ENCODE measurements at regions not wholly inside any gene's neighbourhood (a gene's known extent, or its start where the extent isn't known, plus 50 kb on each side); places are given as distances from the start of the nearest gene placed in this dataset.
A peak's percentile ranks its signal among the peaks of the same experiment; 100 is the strongest.

DNA sequence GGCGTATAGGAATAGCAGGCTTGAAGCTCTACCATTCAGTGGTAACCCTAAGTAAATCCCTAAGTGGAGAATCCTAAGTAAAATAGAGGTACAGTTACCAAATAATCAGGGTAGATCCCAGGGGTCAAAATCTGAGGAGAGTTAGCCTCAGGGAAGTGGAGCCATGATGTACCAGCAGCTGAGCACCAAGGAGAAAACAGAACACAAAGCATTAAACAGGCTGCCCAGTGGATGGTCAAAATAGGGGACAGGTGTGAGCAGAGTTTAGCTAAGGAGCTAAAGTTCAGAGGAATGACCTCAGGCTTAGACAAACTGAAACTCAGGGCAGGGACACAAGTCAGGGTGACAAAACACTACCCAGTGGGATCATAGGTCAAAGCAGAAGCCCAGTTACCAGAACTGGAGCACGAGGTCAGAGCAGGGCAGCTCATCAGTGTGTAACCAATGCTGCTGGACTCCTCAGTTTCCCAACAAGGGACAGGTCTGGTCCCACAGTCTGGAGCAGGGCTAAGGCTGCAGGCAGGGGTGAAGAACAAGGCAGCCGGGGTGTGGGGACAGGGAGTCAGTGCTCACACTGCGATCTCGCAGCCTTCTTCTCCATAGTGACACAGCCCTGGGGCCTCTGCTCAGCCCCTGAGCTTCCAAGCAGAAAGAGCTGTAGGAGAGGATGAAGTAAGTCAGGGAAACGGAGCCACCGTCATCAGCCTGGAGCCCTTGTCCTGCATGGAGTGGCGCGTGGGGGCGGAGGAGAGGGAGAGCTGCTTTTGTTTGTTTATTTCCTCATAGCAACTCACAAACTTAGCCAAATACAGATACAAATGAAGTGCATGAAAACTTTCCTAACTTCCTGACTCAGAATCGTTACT is 264.0 kb downstream of the MREG start (continued):
- peak; percentile 89; the same call in 1 of the 2 replicates for TF ChIP-seq ZFP41 (CRISPR knock-in tag; IDR thresholded peaks at IDR 0.05; ENCODE audit: borderline replicate concordance)
- 0 out of 2 replicates have a peak, but pooled peaks have one; percentile 70 for TF ChIP-seq ZBTB42 (CRISPR knock-in tag; IDR thresholded peaks at IDR 0.05)
- TF ChIP-seq ZBED4 (CRISPR knock-in tag; IDR thresholded peaks at IDR 0.05; ENCODE audit: borderline replicate concordance), result peak; percentile 85
- peak; percentile 26 to 49; a peak in 2 of 4 replicates for TF ChIP-seq POLR2A (IDR thresholded peaks at IDR 0.05; ENCODE audit: insufficient read depth in 1 of 2, low read depth in 2 of 2, low read length in 2 of 2)
- TF ChIP-seq GPN1 (CRISPR knock-in tag; IDR thresholded peaks at IDR 0.05; ENCODE audit: borderline replicate concordance), result no peak
- peak; percentile 96 for TF ChIP-seq IRF2 (CRISPR knock-in tag; IDR thresholded peaks at IDR 0.05)
- TF ChIP-seq, protein P1, sequence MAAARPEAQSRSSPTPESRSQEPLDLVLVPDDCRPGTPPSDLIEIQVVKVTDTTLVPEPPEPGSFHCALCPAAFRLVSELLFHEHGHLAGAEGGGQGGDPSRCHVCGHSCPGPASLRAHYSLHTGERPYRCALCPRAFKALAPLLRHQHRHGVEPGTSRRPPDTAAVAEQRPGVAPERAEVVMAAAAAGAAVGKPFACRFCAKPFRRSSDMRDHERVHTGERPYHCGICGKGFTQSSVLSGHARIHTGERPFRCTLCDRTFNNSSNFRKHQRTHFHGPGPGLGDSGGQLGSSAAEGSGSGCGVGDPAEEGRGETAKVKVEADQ (CRISPR knock-in tag; IDR thresholded peaks at IDR 0.05; ENCODE audit: borderline replicate concordance), result peak; percentile 97
- TF ChIP-seq, protein P2, sequence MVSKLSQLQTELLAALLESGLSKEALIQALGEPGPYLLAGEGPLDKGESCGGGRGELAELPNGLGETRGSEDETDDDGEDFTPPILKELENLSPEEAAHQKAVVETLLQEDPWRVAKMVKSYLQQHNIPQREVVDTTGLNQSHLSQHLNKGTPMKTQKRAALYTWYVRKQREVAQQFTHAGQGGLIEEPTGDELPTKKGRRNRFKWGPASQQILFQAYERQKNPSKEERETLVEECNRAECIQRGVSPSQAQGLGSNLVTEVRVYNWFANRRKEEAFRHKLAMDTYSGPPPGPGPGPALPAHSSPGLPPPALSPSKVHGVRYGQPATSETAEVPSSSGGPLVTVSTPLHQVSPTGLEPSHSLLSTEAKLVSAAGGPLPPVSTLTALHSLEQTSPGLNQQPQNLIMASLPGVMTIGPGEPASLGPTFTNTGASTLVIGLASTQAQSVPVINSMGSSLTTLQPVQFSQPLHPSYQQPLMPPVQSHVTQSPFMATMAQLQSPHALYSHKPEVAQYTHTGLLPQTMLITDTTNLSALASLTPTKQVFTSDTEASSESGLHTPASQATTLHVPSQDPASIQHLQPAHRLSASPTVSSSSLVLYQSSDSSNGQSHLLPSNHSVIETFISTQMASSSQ (IDR thresholded peaks at IDR 0.05; ENCODE audit: low read depth), result peak; percentile 64; the same call in 1 of the 2 replicates
- TF ChIP-seq, protein P2 (CRISPR knock-in tag; IDR thresholded peaks at IDR 0.05; ENCODE audit: borderline replicate concordance), result peak; percentile 89
- no peak for TF ChIP-seq TRIM22 (IDR thresholded peaks at IDR 0.05)
- peak; percentile 98 for TF ChIP-seq ZMYM2 (CRISPR knock-in tag; IDR thresholded peaks at IDR 0.05)
- TF ChIP-seq, protein P3, sequence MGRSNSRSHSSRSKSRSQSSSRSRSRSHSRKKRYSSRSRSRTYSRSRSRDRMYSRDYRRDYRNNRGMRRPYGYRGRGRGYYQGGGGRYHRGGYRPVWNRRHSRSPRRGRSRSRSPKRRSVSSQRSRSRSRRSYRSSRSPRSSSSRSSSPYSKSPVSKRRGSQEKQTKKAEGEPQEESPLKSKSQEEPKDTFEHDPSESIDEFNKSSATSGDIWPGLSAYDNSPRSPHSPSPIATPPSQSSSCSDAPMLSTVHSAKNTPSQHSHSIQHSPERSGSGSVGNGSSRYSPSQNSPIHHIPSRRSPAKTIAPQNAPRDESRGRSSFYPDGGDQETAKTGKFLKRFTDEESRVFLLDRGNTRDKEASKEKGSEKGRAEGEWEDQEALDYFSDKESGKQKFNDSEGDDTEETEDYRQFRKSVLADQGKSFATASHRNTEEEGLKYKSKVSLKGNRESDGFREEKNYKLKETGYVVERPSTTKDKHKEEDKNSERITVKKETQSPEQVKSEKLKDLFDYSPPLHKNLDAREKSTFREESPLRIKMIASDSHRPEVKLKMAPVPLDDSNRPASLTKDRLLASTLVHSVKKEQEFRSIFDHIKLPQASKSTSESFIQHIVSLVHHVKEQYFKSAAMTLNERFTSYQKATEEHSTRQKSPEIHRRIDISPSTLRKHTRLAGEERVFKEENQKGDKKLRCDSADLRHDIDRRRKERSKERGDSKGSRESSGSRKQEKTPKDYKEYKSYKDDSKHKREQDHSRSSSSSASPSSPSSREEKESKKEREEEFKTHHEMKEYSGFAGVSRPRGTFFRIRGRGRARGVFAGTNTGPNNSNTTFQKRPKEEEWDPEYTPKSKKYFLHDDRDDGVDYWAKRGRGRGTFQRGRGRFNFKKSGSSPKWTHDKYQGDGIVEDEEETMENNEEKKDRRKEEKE (IDR thresholded peaks at IDR 0.05), result no peak
- TF ChIP-seq ZNF354B (CRISPR knock-in tag; IDR thresholded peaks at IDR 0.05), result no peak
- 0 out of 2 replicates have a peak, but pooled peaks have one; percentile 12 for TF ChIP-seq MAFF (IDR thresholded peaks at IDR 0.05; ENCODE audit: low read depth, low read length)
- peak; percentile 97 for TF ChIP-seq NR2C2 (CRISPR knock-in tag; IDR thresholded peaks at IDR 0.05; ENCODE audit: borderline replicate concordance)

Data from HepG2 (cell line).